Activated T-cell treated with anti-CD3 and anti-CD28 coated beads, Interleukin-2, amount 50 U/mL, for 24 hours (primary cell): ENCODE measurements at regions not wholly inside any gene's neighbourhood (a gene's known extent, or its start where the extent isn't known, plus 50 kb on each side); places are given as distances from the start of the nearest gene placed in this dataset.
"Not testable (repeated sequence)": the region's sequence is repeated elsewhere in the genome, so short reads cannot be mapped to it uniquely, and the experiment has no call there.

ENCODE experiments used
- DNase-seq: peaks from one replicate; pipeline ENCODE4 v3.0.0-alpha.2; 2020
- H3K27ac Mint-ChIP-seq: 2 replicates; pipeline ENCODE4 v1.8.0; 2020; ENCODE audit warnings: mild to moderate bottlenecking, mixed read lengths
- H3K27me3 Mint-ChIP-seq: 2 replicates; pipeline ENCODE4 v1.8.0; 2020; ENCODE audit warnings: mixed read lengths
- H3K36me3 Mint-ChIP-seq: 2 replicates; pipeline ENCODE4 v1.8.0; 2020; ENCODE audit warnings: low read depth, mixed read lengths
- H3K4me1 Mint-ChIP-seq: 2 replicates; pipeline ENCODE4 v1.8.0; 2020; ENCODE audit warnings: low read depth, mixed read lengths
- H3K4me3 Mint-ChIP-seq: 2 replicates; pipeline ENCODE4 v1.8.0; 2020; ENCODE audit warnings: mild to moderate bottlenecking, moderate library complexity, mixed read lengths
- H3K9me3 Mint-ChIP-seq: 2 replicates; pipeline ENCODE4 v1.8.0; 2020; ENCODE audit warnings: mixed read lengths

GRCh38 chr15:26212109-26212508 lies 349.0 kb upstream of the ATP10A start:
- Mint-ChIP-seq H3K4me3 (no peak overlapping the region), H3K27me3 (peaks cover 4% of the 10 kb centered on the region), H3K9me3 (peaks cover 2% of the 10 kb centered on the region), H3K27ac (no peak overlapping the region), H3K4me1 (no peaks in the 10 kb centered on the region), H3K36me3 (no peaks in the 10 kb centered on the region)
- no peak for DNase-seq

- H3K27me3 Mint-ChIP-seq = peaks cover 4% of the 10 kb centered on the region
- no peak overlapping the region for H3K27ac Mint-ChIP-seq
- no peak for DNase-seq
- H3K4me3 Mint-ChIP-seq = no peak overlapping the region
- no peaks in the 10 kb centered on the region for H3K9me3 Mint-ChIP-seq
- H3K4me1 Mint-ChIP-seq = no peaks in the 10 kb centered on the region
- no peaks in the 10 kb centered on the region for H3K36me3 Mint-ChIP-seq
Measured at GRCh38 chr15:26210980-26211379, 347.9 kb upstream of the ATP10A start.

GRCh38 chr15:26201177-26201858 lies 338.2 kb upstream of the ATP10A start:
- H3K27ac Mint-ChIP-seq = no peak overlapping the region
- H3K9me3 Mint-ChIP-seq = no peaks in the 10 kb centered on the region
- H3K36me3 Mint-ChIP-seq = no peaks in the 10 kb centered on the region
- H3K4me1 Mint-ChIP-seq = no peaks in the 10 kb centered on the region
- H3K4me3 Mint-ChIP-seq = no peak overlapping the region
- no peaks in the 10 kb centered on the region for H3K27me3 Mint-ChIP-seq
- DNase-seq = no peak

GRCh38 chr15:26200427-26200826 lies 337.3 kb upstream of the ATP10A start:
- no peak for DNase-seq
- Mint-ChIP-seq H3K27ac (no peak overlapping the region), H3K4me1 (no peaks in the 10 kb centered on the region), H3K9me3 (no peaks in the 10 kb centered on the region), H3K27me3 (no peaks in the 10 kb centered on the region), H3K4me3 (no peak overlapping the region), H3K36me3 (no peaks in the 10 kb centered on the region)

- no peak for DNase-seq
- Mint-ChIP-seq H3K36me3 (no peaks in the 10 kb centered on the region), H3K27me3 (no peaks in the 10 kb centered on the region), H3K4me1 (no peaks in the 10 kb centered on the region), H3K27ac (no peak overlapping the region), H3K4me3 (no peak overlapping the region), H3K9me3 (no peaks in the 10 kb centered on the region)
Measured at GRCh38 chr15:26197719-26198118, 334.6 kb upstream of the ATP10A start.

- Mint-ChIP-seq H3K9me3 (no peaks in the 10 kb centered on the region), H3K27ac (no peak overlapping the region), H3K4me1 (no peaks in the 10 kb centered on the region), H3K36me3 (no peaks in the 10 kb centered on the region), H3K4me3 (no peak overlapping the region), H3K27me3 (no peaks in the 10 kb centered on the region)
- DNase-seq = no peak
Measured at GRCh38 chr15:26197060-26197459, 333.9 kb upstream of the ATP10A start.

GRCh38 chr15:26191193-26191592 lies 328.1 kb upstream of the ATP10A start:
- Mint-ChIP-seq H3K27me3 (no peaks in the 10 kb centered on the region), H3K4me1 (no peaks in the 10 kb centered on the region), H3K9me3 (no peaks in the 10 kb centered on the region), H3K4me3 (no peak overlapping the region), H3K27ac (no peak overlapping the region), H3K36me3 (no peaks in the 10 kb centered on the region)
- no peak for DNase-seq

GRCh38 chr15:26186138-26186537 lies 323.0 kb upstream of the ATP10A start:
- H3K9me3 Mint-ChIP-seq, H3K36me3 Mint-ChIP-seq, H3K27me3 Mint-ChIP-seq, DNase-seq, H3K4me1 Mint-ChIP-seq, H3K27ac Mint-ChIP-seq, H3K4me3 Mint-ChIP-seq: not testable (repeated sequence)

- Mint-ChIP-seq H3K4me1 (no peaks in the 10 kb centered on the region), H3K27ac (no peak overlapping the region), H3K4me3 (no peak overlapping the region), H3K36me3 (no peaks in the 10 kb centered on the region), H3K27me3 (peaks cover 3% of the 10 kb centered on the region), H3K9me3 (no peaks in the 10 kb centered on the region)
- DNase-seq = no peak
Measured at GRCh38 chr15:26182441-26182840, 319.3 kb upstream of the ATP10A start.

GRCh38 chr15:26179906-26180305 lies 316.8 kb upstream of the ATP10A start:
- H3K4me3 Mint-ChIP-seq = no peak overlapping the region
- H3K9me3 Mint-ChIP-seq = no peaks in the 10 kb centered on the region
- H3K27me3 Mint-ChIP-seq = peaks cover 10% of the 10 kb centered on the region
- H3K36me3 Mint-ChIP-seq = no peaks in the 10 kb centered on the region
- no peak overlapping the region for H3K27ac Mint-ChIP-seq
- DNase-seq = no peak
- H3K4me1 Mint-ChIP-seq = no peaks in the 10 kb centered on the region

GRCh38 chr15:26178640-26179220 lies 315.6 kb upstream of the ATP10A start:
- no peaks in the 10 kb centered on the region for H3K9me3 Mint-ChIP-seq
- H3K4me1 Mint-ChIP-seq = no peaks in the 10 kb centered on the region
- DNase-seq = no peak
- H3K36me3 Mint-ChIP-seq = no peaks in the 10 kb centered on the region
- peaks cover 10% of the 10 kb centered on the region for H3K27me3 Mint-ChIP-seq
- no peak overlapping the region for H3K27ac Mint-ChIP-seq
- H3K4me3 Mint-ChIP-seq = no peak overlapping the region

- DNase-seq = no peak
- H3K4me1 Mint-ChIP-seq = no peaks in the 10 kb centered on the region
- no peak overlapping the region for H3K27ac Mint-ChIP-seq
- H3K27me3 Mint-ChIP-seq = peaks cover 10% of the 10 kb centered on the region
- no peaks in the 10 kb centered on the region for H3K36me3 Mint-ChIP-seq
- no peaks in the 10 kb centered on the region for H3K9me3 Mint-ChIP-seq
- no peak overlapping the region for H3K4me3 Mint-ChIP-seq
Measured at GRCh38 chr15:26177816-26178215, 314.7 kb upstream of the ATP10A start.

GRCh38 chr15:26176831-26177230 lies 313.7 kb upstream of the ATP10A start:
- Mint-ChIP-seq H3K27ac (no peak overlapping the region), H3K9me3 (no peaks in the 10 kb centered on the region), H3K4me1 (no peaks in the 10 kb centered on the region), H3K4me3 (no peak overlapping the region), H3K36me3 (no peaks in the 10 kb centered on the region), H3K27me3 (peaks cover 15% of the 10 kb centered on the region)
- no peak for DNase-seq

GRCh38 chr15:26171266-26171665 lies 308.1 kb upstream of the ATP10A start:
- Mint-ChIP-seq H3K36me3 (no peaks in the 10 kb centered on the region), H3K27ac (no peak overlapping the region), H3K27me3 (peaks cover 20% of the 10 kb centered on the region), H3K4me3 (no peak overlapping the region), H3K4me1 (no peaks in the 10 kb centered on the region), H3K9me3 (no peaks in the 10 kb centered on the region)
- DNase-seq = no peak

GRCh38 chr15:26166429-26166828 lies 303.3 kb upstream of the ATP10A start:
- H3K9me3 Mint-ChIP-seq = no peaks in the 10 kb centered on the region
- no peaks in the 10 kb centered on the region for H3K4me1 Mint-ChIP-seq
- H3K27me3 Mint-ChIP-seq = peaks cover 14% of the 10 kb centered on the region
- DNase-seq = no peak
- H3K4me3 Mint-ChIP-seq = no peak overlapping the region
- H3K36me3 Mint-ChIP-seq = no peaks in the 10 kb centered on the region
- no peak overlapping the region for H3K27ac Mint-ChIP-seq

GRCh38 chr15:26165546-26165945 lies 302.4 kb upstream of the ATP10A start:
- H3K4me1 Mint-ChIP-seq = no peaks in the 10 kb centered on the region
- H3K36me3 Mint-ChIP-seq = no peaks in the 10 kb centered on the region
- no peak for DNase-seq
- H3K4me3 Mint-ChIP-seq = no peak overlapping the region
- H3K27me3 Mint-ChIP-seq = peaks cover 10% of the 10 kb centered on the region
- no peaks in the 10 kb centered on the region for H3K9me3 Mint-ChIP-seq
- no peak overlapping the region for H3K27ac Mint-ChIP-seq
